ENCODE measurements at regions not wholly inside any gene's neighbourhood (a gene's known extent, or its start where the extent isn't known, plus 50 kb on each side); places are given as distances from the start of the nearest gene placed in this dataset.

GRCh38 chr4:18234108-18234507 is 212.6 kb upstream of the LCORL start:
- no peaks in the 10 kb centered on the region for H3K4me1 ChIP-seq
- DNase-seq (no peak), ATAC-seq (ENCODE audit: low FRiP score in 2 of 2) (no peak)
- no peaks in the 10 kb centered on the region for H3K27me3 ChIP-seq
- peaks cover 0 to 5% (median 0%) of the 10 kb centered on the region in 4 donors for H3K9me3 ChIP-seq
- no peak for TF ChIP-seq POLR2A (IDR thresholded peaks at IDR 0.05)
- no peak overlapping the region for H3K4me3 ChIP-seq
- H3K27ac ChIP-seq = no peak overlapping the region
- H3K36me3 ChIP-seq = no peaks in the 10 kb centered on the region

GRCh38 chr4:18231726-18232125 is 210.2 kb upstream of the LCORL start:
- Histone ChIP-seq H3K36me3 (no peaks in the 10 kb centered on the region), H3K4me3 (no peak overlapping the region), H3K4me1 (no peaks in the 10 kb centered on the region), H3K27me3 (no peaks in the 10 kb centered on the region), H3K27ac (no peak overlapping the region), H3K9me3 (peaks cover 0 to 8% (median 0%) of the 10 kb centered on the region in 4 donors)
- no peak for TF ChIP-seq EP300 (IDR thresholded peaks at IDR 0.05)
- no peak for TF ChIP-seq POLR2A (IDR thresholded peaks at IDR 0.05)
- 63 to 68% methylated on average over 1 of the region's 1 CpG for WGBS, 2 donors
- DNase-seq (no peak), ATAC-seq (ENCODE audit: low FRiP score in 2 of 2) (no peak)

- no peaks in the 10 kb centered on the region for H3K27me3 ChIP-seq
- H3K4me3 ChIP-seq = no peak overlapping the region
- DNase-seq (no peak), ATAC-seq (ENCODE audit: low FRiP score in 2 of 2) (no peak)
- TF ChIP-seq CTCF (IDR thresholded peaks at IDR 0.05) = no peak
- no peak for TF ChIP-seq EP300 (IDR thresholded peaks at IDR 0.05)
- no peak for TF ChIP-seq POLR2A (IDR thresholded peaks at IDR 0.05)
- TF ChIP-seq POLR2AphosphoS5 (IDR thresholded peaks at IDR 0.05) = no peak
- H3K36me3 ChIP-seq = no peaks in the 10 kb centered on the region
- H3K9me3 ChIP-seq = peaks cover 0 to 8% (median 0%) of the 10 kb centered on the region in 4 donors
- 45 to 52% methylated on average over 1 of the region's 1 CpG for WGBS, 2 donors
- no peaks in the 10 kb centered on the region for H3K4me1 ChIP-seq
- no peak overlapping the region for H3K27ac ChIP-seq
These were observed 206.3 kb upstream of the LCORL start for GRCh38 chr4:18227880-18228279.

GRCh38 chr4:18214411-18215055 is 193.0 kb upstream of the LCORL start:
- Histone ChIP-seq H3K27me3 (no peaks in the 10 kb centered on the region), H3K4me1 (no peaks in the 10 kb centered on the region), H3K36me3 (no peaks in the 10 kb centered on the region), H3K9me3 (no peaks in the 10 kb centered on the region), H3K27ac (no peak overlapping the region), H3K4me3 (no peak overlapping the region)
- ATAC-seq (ENCODE audit: low FRiP score in 2 of 2) = no peak
- WGBS, 2 donors = 65 to 67% methylated on average over 5 of the region's 5 CpGs
- no peak for DNase-seq
- TF ChIP-seq POLR2A (IDR thresholded peaks at IDR 0.05) = no peak
- no peak for TF ChIP-seq EP300 (IDR thresholded peaks at IDR 0.05)
- no peak for TF ChIP-seq POLR2AphosphoS5 (IDR thresholded peaks at IDR 0.05)
- no peak for TF ChIP-seq CTCF (IDR thresholded peaks at IDR 0.05)

- Histone ChIP-seq H3K4me1 (no peaks in the 10 kb centered on the region), H3K9me3 (no peaks in the 10 kb centered on the region), H3K36me3 (no peaks in the 10 kb centered on the region), H3K27me3 (no peaks in the 10 kb centered on the region), H3K27ac (no peak overlapping the region), H3K4me3 (no peak overlapping the region)
- DNase-seq (no peak), ATAC-seq (ENCODE audit: low FRiP score in 2 of 2) (no peak)
- WGBS, 2 donors = 58 to 62% methylated on average over 3 of the region's 3 CpGs
- TF ChIP-seq POLR2A (IDR thresholded peaks at IDR 0.05) (no peak), CTCF (IDR thresholded peaks at IDR 0.05) (no peak), POLR2AphosphoS5 (IDR thresholded peaks at IDR 0.05) (no peak), EP300 (IDR thresholded peaks at IDR 0.05) (no peak)
These were observed 192.1 kb upstream of the LCORL start for GRCh38 chr4:18213576-18214198.

GRCh38 chr4:18209448-18209847 is 187.9 kb upstream of the LCORL start:
- ATAC-seq (ENCODE audit: low FRiP score in 2 of 2) (no peak), DNase-seq (no peak)
- Histone ChIP-seq H3K9me3 (no peaks in the 10 kb centered on the region), H3K27ac (no peak overlapping the region), H3K4me1 (no peaks in the 10 kb centered on the region), H3K36me3 (no peaks in the 10 kb centered on the region), H3K4me3 (no peak overlapping the region), H3K27me3 (no peaks in the 10 kb centered on the region)
- TF ChIP-seq CTCF (IDR thresholded peaks at IDR 0.05) = no peak
- no peak for TF ChIP-seq EP300 (IDR thresholded peaks at IDR 0.05)
- no peak for TF ChIP-seq POLR2AphosphoS5 (IDR thresholded peaks at IDR 0.05)
- no peak for TF ChIP-seq POLR2A (IDR thresholded peaks at IDR 0.05)
